Adrenal gland (tissue), 9 donors: ENCODE measurements at regions not wholly inside any gene's neighbourhood (a gene's known extent, or its start where the extent isn't known, plus 50 kb on each side); places are given as distances from the start of the nearest gene placed in this dataset.

Source experiments
- DNase-seq, 7 donors: peaks; one replicate each; pipeline ENCODE4 v3.0.0-alpha.2; 2019 to 2020
- H3K27ac ChIP-seq, 5 donors: fragments of 200-600 bp; sonication (generic) in 4 of 5; 1 replicate in 3 of 5; 2 replicates in 2 of 5; pipeline versions ENCODE4 v1.5.1 to v1.8.0; 2016 to 2020; ENCODE audit warnings: mild to moderate bottlenecking in 1 of 5
- H3K27me3 ChIP-seq: fragments of 200-600 bp; 2 replicates; pipeline ENCODE4 v1.8.0; 2021
- H3K36me3 ChIP-seq, 2 donors: fragments of 200-600 bp; replicated peaks in 1 of 2; 1 replicate in 1 of 2; 2 replicates in 1 of 2; pipeline versions ENCODE4 v1.5.1 to v1.8.0; 2018 to 2022
- H3K4me1 ChIP-seq, 2 donors: fragments of 200-600 bp; replicated peaks in 1 of 2; 1 replicate in 1 of 2; 2 replicates in 1 of 2; pipeline versions ENCODE4 v1.5.1 to v1.8.0; 2018 to 2021
- H3K4me3 ChIP-seq, 4 donors: fragments of 200-600 bp; sonication (generic) in 3 of 4; one replicate each; pipeline ENCODE4 v1.5.1; 2016 to 2018
- H3K9me3 ChIP-seq, 3 donors: fragments of 200-600 bp; sonication (generic) in 1 of 3; replicated peaks in 1 of 3; 1 replicate in 2 of 3; 2 replicates in 1 of 3; pipeline versions ENCODE4 v1.5.1 to v1.8.0; 2016 to 2021
- POLR2A ChIP-seq, 2 donors: fragments of 450-650 bp; IDR thresholded peaks; one replicate each; pipeline ENCODE4 v1.6.1; 2017; ENCODE audit warnings: antibody characterized with exemption in 2 of 2, mild to moderate bottlenecking in 2 of 2, moderate library complexity in 1 of 2
- WGBS, 4 donors: extraction: QIAGEN DNeasy Blood & Tissue Kit in 2 of 4; methylation state at CpG; one replicate each; pipeline versions ENCODE4 v1.1.5 to v1.1.7; 2013 to 2017; 5-methylcytosine and 5-hydroxymethylcytosine counted together
- intact Hi-C, 2 donors: fragments of 100-400 bp; cut with DNase I; formaldehyde crosslinking; loops; one replicate each; pipeline versions ENCODE4 v1.14.1 to v1.15.0; 2022 to 2023
- TF ChIP-seq, protein P1 (sequence below), 6 experiments: fragments of 450-650 bp in 4 of 6; fragments of 200-600 bp in 2 of 6; sonication (generic) in 1 of 6; IDR thresholded peaks; 1 replicate in 5 of 6; 2 replicates in 1 of 6; pipeline versions ENCODE4 v1.5.1 to v1.8.0; 2016 to 2021; ENCODE audit warnings: antibody characterized with exemption in 6 of 6, mild to moderate bottlenecking in 2 of 6, moderate library complexity in 1 of 6
- donor health status: healthy with polysubstance abuse.
- donor health status: Bipolar disorder and iron deficiency.
- donor health status: DM: yes; HTN: yes; CAD: no.
- donor health status: DM: no; HTN: no; CAD: no.
- donor health status: DM: no; HTN: no; CAD: no.

DNA sequence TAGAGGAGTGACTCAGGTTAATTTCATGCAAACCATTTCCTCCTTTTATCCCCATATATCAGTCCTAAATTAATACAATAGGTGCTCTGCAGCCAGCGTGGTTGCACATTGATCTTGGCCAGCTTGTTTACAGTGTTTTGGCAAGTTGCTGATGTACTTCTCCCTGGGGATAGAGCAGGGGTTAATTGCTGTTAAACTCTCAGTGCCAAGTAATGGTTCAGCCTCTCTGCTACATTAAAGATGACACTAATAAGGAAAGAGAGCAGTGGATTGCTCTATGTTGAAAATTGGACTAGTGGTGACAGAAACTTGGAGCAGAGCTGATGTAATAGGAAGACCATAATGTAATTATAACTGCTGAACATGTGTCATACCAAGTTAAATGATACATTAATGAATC lies 717.5 kb downstream of the RERGL start:
- TF ChIP-seq, protein P1, sequence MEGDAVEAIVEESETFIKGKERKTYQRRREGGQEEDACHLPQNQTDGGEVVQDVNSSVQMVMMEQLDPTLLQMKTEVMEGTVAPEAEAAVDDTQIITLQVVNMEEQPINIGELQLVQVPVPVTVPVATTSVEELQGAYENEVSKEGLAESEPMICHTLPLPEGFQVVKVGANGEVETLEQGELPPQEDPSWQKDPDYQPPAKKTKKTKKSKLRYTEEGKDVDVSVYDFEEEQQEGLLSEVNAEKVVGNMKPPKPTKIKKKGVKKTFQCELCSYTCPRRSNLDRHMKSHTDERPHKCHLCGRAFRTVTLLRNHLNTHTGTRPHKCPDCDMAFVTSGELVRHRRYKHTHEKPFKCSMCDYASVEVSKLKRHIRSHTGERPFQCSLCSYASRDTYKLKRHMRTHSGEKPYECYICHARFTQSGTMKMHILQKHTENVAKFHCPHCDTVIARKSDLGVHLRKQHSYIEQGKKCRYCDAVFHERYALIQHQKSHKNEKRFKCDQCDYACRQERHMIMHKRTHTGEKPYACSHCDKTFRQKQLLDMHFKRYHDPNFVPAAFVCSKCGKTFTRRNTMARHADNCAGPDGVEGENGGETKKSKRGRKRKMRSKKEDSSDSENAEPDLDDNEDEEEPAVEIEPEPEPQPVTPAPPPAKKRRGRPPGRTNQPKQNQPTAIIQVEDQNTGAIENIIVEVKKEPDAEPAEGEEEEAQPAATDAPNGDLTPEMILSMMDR (IDR thresholded peaks at IDR 0.05), result no peak
- no peak for TF ChIP-seq POLR2A (IDR thresholded peaks at IDR 0.05)
- Histone ChIP-seq H3K4me3 (no peak overlapping the region), H3K4me1 (no peaks in the 10 kb centered on the region), H3K27me3 (no peaks in the 10 kb centered on the region), H3K9me3 (no peaks in the 10 kb centered on the region), H3K36me3 (no peaks in the 10 kb centered on the region), H3K27ac (no peak overlapping the region)
- no peak for DNase-seq
- intact Hi-C loops, result no loop called here
- 27 to 50% (median 40%) methylated on average over 1 of the region's 1 CpG for WGBS, 4 donors

DNA sequence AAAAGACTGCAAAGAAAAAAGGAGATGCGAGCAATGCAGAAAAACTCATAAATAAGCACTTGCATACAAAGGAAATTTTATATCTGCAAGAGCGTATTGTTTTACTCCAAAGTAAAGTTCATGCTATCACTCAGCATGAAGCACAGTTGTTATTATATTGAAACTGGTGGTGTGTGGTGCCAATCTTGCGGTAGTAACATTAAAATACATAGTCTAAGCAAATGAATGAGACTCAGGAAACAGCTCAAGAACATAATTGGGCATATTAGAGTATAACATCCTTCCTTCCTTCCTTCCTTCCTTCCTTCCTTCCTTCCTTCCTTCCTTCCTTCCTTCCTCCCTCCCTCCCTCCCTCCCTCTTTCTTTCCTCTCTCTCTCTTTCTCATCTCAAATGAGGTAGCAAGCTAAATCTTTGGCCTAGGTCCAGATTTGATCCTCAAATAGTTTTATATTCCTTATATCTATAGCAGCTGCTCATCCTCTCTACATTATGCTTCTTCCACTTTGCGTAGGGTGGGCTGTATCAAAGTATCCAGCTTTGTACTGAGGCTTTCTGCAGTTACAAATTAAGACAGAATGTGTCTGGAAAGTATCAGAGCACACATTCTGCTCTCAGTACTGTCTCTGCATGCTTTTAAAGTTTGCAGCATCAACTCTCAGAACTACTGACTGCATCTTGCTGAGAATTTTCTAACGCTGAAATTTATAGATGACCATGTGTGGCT lies 718.3 kb downstream of the RERGL start:
- DNase-seq, result no peak
- intact Hi-C loops, result no loop called here
- 66 to 74% (median 69%) methylated on average over 5 of the region's 5 CpGs for WGBS, 4 donors
- Histone ChIP-seq H3K27me3 (no peaks in the 10 kb centered on the region), H3K27ac (no peak overlapping the region), H3K4me1 (no peaks in the 10 kb centered on the region), H3K9me3 (no peaks in the 10 kb centered on the region), H3K36me3 (no peaks in the 10 kb centered on the region), H3K4me3 (no peak overlapping the region)
- TF ChIP-seq, protein P1 (IDR thresholded peaks at IDR 0.05), result no peak
- no peak for TF ChIP-seq POLR2A (IDR thresholded peaks at IDR 0.05)

DNA sequence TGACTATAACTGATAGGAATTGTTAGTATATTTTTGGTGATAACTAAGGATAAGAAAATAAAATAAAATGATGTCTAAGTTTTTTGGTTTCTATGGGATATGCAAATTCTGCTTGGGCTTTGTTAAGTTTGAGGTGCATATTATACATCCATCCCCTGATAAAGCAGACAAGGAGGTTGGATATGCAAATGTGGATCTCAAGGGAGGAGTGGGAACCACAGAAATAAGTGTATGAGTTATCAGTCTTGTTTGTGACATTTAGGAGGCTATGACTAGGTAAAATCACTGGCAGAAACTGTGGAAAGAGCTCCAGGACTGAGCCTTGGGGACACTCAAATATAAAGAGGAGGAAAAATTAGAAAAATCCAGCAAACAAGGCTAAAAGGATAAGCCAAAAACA lies 719.4 kb downstream of the RERGL start:
- no peaks in the 10 kb centered on the region for H3K27me3 ChIP-seq
- no peak for TF ChIP-seq POLR2A (IDR thresholded peaks at IDR 0.05)
- TF ChIP-seq, protein P1 (IDR thresholded peaks at IDR 0.05), result no peak
- H3K9me3 ChIP-seq, result no peaks in the 10 kb centered on the region
- no peak for DNase-seq
- H3K4me1 ChIP-seq, result no peaks in the 10 kb centered on the region
- no peak overlapping the region for H3K4me3 ChIP-seq
- no peaks in the 10 kb centered on the region for H3K36me3 ChIP-seq
- intact Hi-C loops, result no loop called here
- H3K27ac ChIP-seq, result no peak overlapping the region

DNA sequence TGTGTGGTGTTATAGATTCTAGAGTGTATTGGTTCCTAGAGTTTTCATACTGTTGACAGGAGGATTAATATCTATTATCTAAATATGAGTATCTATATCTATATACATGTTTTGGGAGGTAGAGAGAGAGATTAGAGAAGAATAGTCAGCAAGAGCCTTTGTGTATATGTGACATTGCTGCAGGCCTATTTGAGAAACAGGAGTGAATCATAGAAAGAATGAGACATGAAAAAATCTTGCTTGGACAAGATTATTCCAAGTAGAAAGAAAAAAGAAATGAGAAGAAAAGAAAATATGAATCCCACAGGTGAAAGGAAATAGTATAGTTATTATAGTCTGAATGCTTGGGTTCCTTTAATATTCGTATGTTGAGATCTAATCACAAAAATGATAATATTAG lies 720.4 kb downstream of the RERGL start:
- WGBS, 4 donors, result 60 to 75% (median 67%) methylated on average over 1 of the region's 1 CpG

More for the DNA sequence above, 720.4 kb downstream of the RERGL start:
- Histone ChIP-seq H3K36me3 (no peaks in the 10 kb centered on the region), H3K27me3 (no peaks in the 10 kb centered on the region), H3K9me3 (no peaks in the 10 kb centered on the region), H3K4me1 (no peaks in the 10 kb centered on the region), H3K4me3 (no peak overlapping the region), H3K27ac (no peak overlapping the region)
- TF ChIP-seq, protein P1 (IDR thresholded peaks at IDR 0.05), result no peak
- no peak for TF ChIP-seq POLR2A (IDR thresholded peaks at IDR 0.05)
- intact Hi-C loops, result no loop called here
- no peak for DNase-seq
